ENCODE measurements at regions not wholly inside any gene's neighbourhood (a gene's known extent, or its start where the extent isn't known, plus 50 kb on each side); places are given as distances from the start of the nearest gene placed in this dataset.

DNA sequence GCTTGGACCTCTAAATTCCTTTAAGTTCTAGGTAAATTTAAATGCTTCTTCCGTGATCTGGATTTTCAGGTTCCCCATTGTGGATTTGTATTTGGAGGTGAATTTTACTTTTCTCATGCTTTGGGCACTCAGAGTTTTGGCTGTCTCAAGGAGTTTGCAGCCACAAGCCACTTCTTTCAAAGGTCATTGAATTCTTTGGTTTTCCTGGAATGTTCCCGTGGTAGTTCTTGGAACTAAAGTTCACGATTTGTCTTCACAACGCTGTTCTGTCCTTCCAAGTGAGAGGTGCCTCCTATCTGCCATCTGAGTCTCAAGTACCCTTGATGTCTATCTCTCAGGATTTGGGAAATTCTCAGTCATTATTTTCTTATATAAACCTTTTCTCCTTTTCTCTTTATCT, 1438.7 kb upstream of the ZEB2 start:
- TF ChIP-seq CTCF (IDR thresholded peaks at IDR 0.05): no peak
- no peak for TF ChIP-seq POLR2A (IDR thresholded peaks at IDR 0.05)
- WGBS, 2 donors: 85 to 92% methylated on average over 4 of the region's 4 CpGs

DNA sequence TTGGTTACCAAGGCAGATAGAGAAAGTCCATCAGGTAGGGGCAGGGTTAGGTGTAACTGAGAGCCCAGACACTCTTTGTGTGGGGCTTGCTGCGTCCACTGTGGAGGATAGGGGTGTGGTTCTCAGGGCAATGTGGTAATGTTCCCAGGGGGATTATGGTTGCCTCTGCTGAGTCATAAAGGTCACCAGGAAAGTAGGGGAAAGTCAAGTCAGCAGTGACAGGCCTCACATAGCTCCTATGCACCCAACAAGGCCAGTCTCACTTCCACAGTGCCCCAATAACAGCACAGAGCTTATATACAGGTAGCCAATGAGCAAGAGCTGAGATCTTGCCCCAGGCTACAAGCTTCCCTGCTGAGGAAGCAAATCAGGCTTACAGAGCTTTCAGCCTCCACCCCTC, 1438.0 kb upstream of the ZEB2 start:
- Histone ChIP-seq H3K36me3 (ENCODE audit: low read depth, missing control alignments) (no peaks in the 10 kb centered on the region), H3K27me3 (no peaks in the 10 kb centered on the region), H3K27ac (no peak overlapping the region), H3K4me3 (no peak overlapping the region), H3K4me1 (no peaks in the 10 kb centered on the region), H3K9me3 (no peaks in the 10 kb centered on the region)
- TF ChIP-seq CTCF (IDR thresholded peaks at IDR 0.05) (no peak), POLR2A (IDR thresholded peaks at IDR 0.05) (no peak)
- intact Hi-C loops (cut with DNase I; ENCODE audit: low total_unique reads): no loop called here
- WGBS, 2 donors: 0% methylated on average over 1 of the region's 1 CpG
- no peak for DNase-seq

More for the DNA sequence above, 1438.7 kb upstream of the ZEB2 start:
- Histone ChIP-seq H3K9me3 (no peaks in the 10 kb centered on the region), H3K4me1 (no peaks in the 10 kb centered on the region), H3K36me3 (ENCODE audit: low read depth, missing control alignments) (no peaks in the 10 kb centered on the region), H3K27ac (no peak overlapping the region), H3K27me3 (no peaks in the 10 kb centered on the region), H3K4me3 (no peak overlapping the region)
- DNase-seq: no peak
- intact Hi-C loops (cut with DNase I; ENCODE audit: low total_unique reads): no loop called here

DNA sequence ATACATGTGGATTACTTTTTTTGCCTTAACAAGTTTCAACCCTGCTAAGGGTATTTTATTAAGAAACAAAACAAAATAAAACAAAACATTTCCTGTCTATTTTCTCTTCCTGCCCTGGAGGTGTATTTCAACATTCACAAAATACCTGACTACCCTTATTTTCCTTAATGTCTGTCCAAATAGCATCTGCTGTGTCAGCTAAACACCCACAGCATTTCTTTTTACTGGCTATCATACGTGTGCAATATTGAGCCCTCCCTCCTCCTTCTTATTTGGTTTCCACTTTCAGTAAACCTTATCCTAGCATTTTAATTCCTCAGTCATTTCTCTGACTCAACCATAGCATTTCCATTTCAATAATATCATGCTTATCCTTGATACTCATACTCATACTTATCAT, 1420.0 kb upstream of the ZEB2 start:
- H3K27me3 ChIP-seq: no peaks in the 10 kb centered on the region
- intact Hi-C loops (cut with DNase I; ENCODE audit: low total_unique reads): no loop called here
- WGBS, 2 donors: 59 to 60% methylated on average over 1 of the region's 1 CpG
- no peaks in the 10 kb centered on the region for H3K9me3 ChIP-seq
- H3K4me3 ChIP-seq: no peak overlapping the region
- no peaks in the 10 kb centered on the region for H3K4me1 ChIP-seq
- TF ChIP-seq CTCF (IDR thresholded peaks at IDR 0.05) (no peak), POLR2A (IDR thresholded peaks at IDR 0.05) (no peak)
- H3K36me3 ChIP-seq (ENCODE audit: low read depth, missing control alignments): no peaks in the 10 kb centered on the region
- DNase-seq: no peak
- no peak overlapping the region for H3K27ac ChIP-seq

- TF ChIP-seq CTCF (IDR thresholded peaks at IDR 0.05) (no peak), POLR2A (IDR thresholded peaks at IDR 0.05) (no peak)
- WGBS, 2 donors: 78% methylated on average over 4 of the region's 4 CpGs
- Histone ChIP-seq H3K27ac (no peak overlapping the region), H3K4me3 (no peak overlapping the region), H3K36me3 (ENCODE audit: low read depth, missing control alignments) (no peaks in the 10 kb centered on the region), H3K9me3 (no peaks in the 10 kb centered on the region), H3K4me1 (no peaks in the 10 kb centered on the region), H3K27me3 (no peaks in the 10 kb centered on the region)
- DNase-seq: no peak
- intact Hi-C loops (cut with DNase I; ENCODE audit: low total_unique reads): no loop called here
These were observed 1415.1 kb upstream of the ZEB2 start for GRCh38 chr2:145935016-145935415.

GRCh38 chr2:145931781-145932395, 1412.0 kb upstream of the ZEB2 start:
- Histone ChIP-seq H3K27me3 (no peaks in the 10 kb centered on the region), H3K36me3 (ENCODE audit: low read depth, missing control alignments) (no peaks in the 10 kb centered on the region), H3K27ac (no peak overlapping the region), H3K4me1 (no peaks in the 10 kb centered on the region), H3K9me3 (no peaks in the 10 kb centered on the region), H3K4me3 (no peak overlapping the region)
- intact Hi-C loops (cut with DNase I; ENCODE audit: low total_unique reads): no loop called here
- no peak for TF ChIP-seq POLR2A (IDR thresholded peaks at IDR 0.05)
- no peak for TF ChIP-seq CTCF (IDR thresholded peaks at IDR 0.05)
- no peak for DNase-seq
- WGBS, 2 donors: 32 to 40% methylated on average over 2 of the region's 2 CpGs

Measured in testis (tissue), 2 donors.